Fibroblast of lung (primary cell): ENCODE measurements at regions not wholly inside any gene's neighbourhood (a gene's known extent, or its start where the extent isn't known, plus 50 kb on each side); places are given as distances from the start of the nearest gene placed in this dataset.
"Not testable (repeated sequence)": the region's sequence is repeated elsewhere in the genome, so short reads cannot be mapped to it uniquely, and the experiment has no call there.

ENCODE experiments used
- DNase-seq, 2 donors: peaks; one replicate each; pipeline versions ENCODE4 v3.0.0 to v3.0.0-alpha.2; 2010; ENCODE audit warnings: low read depth in 2 of 2
- H2AFZ ChIP-seq: 2 replicates; pipeline ENCODE4 v1.5.1; 2012; ENCODE audit warnings: low read length, control low read depth, inconsistent platforms
- H3K27ac ChIP-seq: 2 replicates; pipeline ENCODE4 v1.5.1; 2011; ENCODE audit warnings: low read length, control low read depth; ENCODE audit not compliant: insufficient read depth
- H3K27me3 ChIP-seq: 2 replicates; pipeline ENCODE4 v1.5.1; 2011; ENCODE audit warnings: mild to moderate bottlenecking, low read length; ENCODE audit not compliant: control insufficient read depth, insufficient read depth
- H3K36me3 ChIP-seq: 2 replicates; pipeline ENCODE4 v1.5.1; 2011; ENCODE audit warnings: low read length; ENCODE audit not compliant: control insufficient read depth, insufficient read depth
- H3K4me1 ChIP-seq: 2 replicates; pipeline ENCODE4 v1.5.1; 2011; ENCODE audit warnings: low read length; ENCODE audit not compliant: control insufficient read depth, insufficient read depth; ENCODE audit errors: extremely low read depth
- H3K4me2 ChIP-seq: 2 replicates; pipeline ENCODE4 v1.5.1; 2011; ENCODE audit warnings: low read length, control low read depth; ENCODE audit not compliant: insufficient read depth; ENCODE audit errors: extremely low read depth
- H3K4me3 ChIP-seq, 4 experiments: fragments of 200-600 bp in 1 of 4; sonication (generic) in 1 of 4; replicated peaks in 1 of 4; 2 replicates each; pipeline ENCODE4 v1.5.1; 2011 to 2016; ENCODE audit warnings: low read length in 4 of 4, low read depth in 3 of 4, mild to moderate bottlenecking in 3 of 4, control low read depth in 2 of 4, inconsistent platforms in 1 of 4, mixed read lengths in 1 of 4; ENCODE audit not compliant: insufficient read depth in 1 of 4; ENCODE audit errors: control extremely low read depth in 1 of 4
- H3K79me2 ChIP-seq: 2 replicates; pipeline ENCODE4 v1.5.1; 2012; ENCODE audit warnings: mild to moderate bottlenecking, low read length, inconsistent platforms; ENCODE audit not compliant: control insufficient read depth, insufficient read depth
- H3K9ac ChIP-seq: 2 replicates; pipeline ENCODE4 v1.5.1; 2011; ENCODE audit warnings: mild to moderate bottlenecking, low read length, control low read depth; ENCODE audit not compliant: insufficient read depth
- H3K9me3 ChIP-seq: 2 replicates; pipeline ENCODE4 v1.5.1; 2012; ENCODE audit warnings: low read depth, low read length; ENCODE audit not compliant: control insufficient read depth, insufficient read depth
- H4K20me1 ChIP-seq: 2 replicates; pipeline ENCODE4 v1.5.1; 2011; ENCODE audit warnings: low read length; ENCODE audit not compliant: control insufficient read depth, insufficient read depth; ENCODE audit errors: extremely low read depth
- CTCF ChIP-seq, 2 donors: IDR thresholded peaks in 1 of 2; conservative IDR thresholded peaks in 1 of 2; 1 replicate in 1 of 2; 2 replicates in 1 of 2; pipeline ENCODE4 v1.5.1; 2011 to 2012; ENCODE audit warnings: low read length in 2 of 2, control low read depth in 1 of 2, inconsistent platforms in 1 of 2, low read depth in 1 of 2, mild to moderate bottlenecking in 1 of 2
- EZH2 ChIP-seq: IDR thresholded peaks from 2 replicates; pipeline ENCODE4 v1.5.1; 2012; ENCODE audit warnings: low read length, control low read depth, mild to moderate bottlenecking; ENCODE audit errors: missing control alignments

DNA sequence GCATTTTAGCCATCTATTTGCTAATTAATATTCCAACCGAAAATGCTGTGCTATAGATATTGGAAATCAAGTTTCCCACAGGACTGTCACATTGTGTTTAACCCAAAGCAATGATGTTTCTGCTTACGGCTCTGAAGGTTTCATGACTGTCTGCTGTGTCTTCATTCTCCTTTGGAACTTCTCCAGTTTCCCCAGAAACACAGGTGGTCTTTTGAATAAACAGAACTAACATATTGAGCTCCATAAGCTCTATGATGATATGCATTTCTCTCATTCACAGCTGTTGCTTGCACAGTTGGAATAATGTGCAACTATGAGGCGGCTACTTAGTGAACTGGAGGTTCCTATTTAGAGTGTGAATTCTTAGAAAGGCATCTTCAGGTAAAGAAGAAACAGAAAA lies 266.0 kb upstream of the ID4 start:
- no peak overlapping the region for H2AFZ ChIP-seq
- H3K36me3 ChIP-seq: no peaks in the 10 kb centered on the region
- H3K4me2 ChIP-seq: no peak overlapping the region
- no peaks in the 10 kb centered on the region for H4K20me1 ChIP-seq
- H3K27ac ChIP-seq: no peak overlapping the region
- H3K79me2 ChIP-seq: no peaks in the 10 kb centered on the region
- no peak for DNase-seq
- H3K9ac ChIP-seq: no peak overlapping the region
- no peak overlapping the region for H3K4me3 ChIP-seq
- H3K4me1 ChIP-seq: no peaks in the 10 kb centered on the region
- H3K9me3 ChIP-seq: no peaks in the 10 kb centered on the region
- no peaks in the 10 kb centered on the region for H3K27me3 ChIP-seq
- TF ChIP-seq CTCF (conservative IDR thresholded peaks at IDR 0.05 in 1 of 2, IDR thresholded peaks at IDR 0.05 in 1 of 2; ENCODE audit: low read depth in 1 of 2, low read length in 2 of 2): no peak
- no peak for TF ChIP-seq EZH2

DNA sequence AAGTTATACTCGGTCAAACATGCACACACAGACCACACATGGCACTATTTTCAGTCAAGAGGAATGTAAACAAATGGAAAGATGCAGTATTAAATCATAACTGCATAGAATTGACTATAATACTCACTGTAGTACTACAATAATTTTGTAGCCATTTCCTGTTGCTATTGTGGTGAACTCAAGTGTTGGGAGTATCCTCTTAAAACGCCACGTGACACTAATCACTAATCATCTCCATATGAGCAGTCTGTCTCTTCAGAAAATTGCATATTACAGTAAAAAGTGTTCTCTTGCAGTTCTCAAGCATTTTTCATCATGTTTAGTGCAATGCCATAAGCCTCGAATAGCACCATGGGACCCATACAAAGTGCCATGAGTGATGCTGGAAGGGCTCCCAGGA lies 258.7 kb upstream of the ID4 start:
- Histone ChIP-seq H3K4me2 (no peak overlapping the region), H4K20me1 (no peaks in the 10 kb centered on the region), H3K27me3 (no peaks in the 10 kb centered on the region), H3K9me3 (no peaks in the 10 kb centered on the region), H3K36me3 (no peaks in the 10 kb centered on the region), H3K27ac (no peak overlapping the region), H3K9ac (no peak overlapping the region), H2AFZ (no peak overlapping the region), H3K4me1 (no peaks in the 10 kb centered on the region), H3K79me2 (no peaks in the 10 kb centered on the region), H3K4me3 (no peak overlapping the region)
- DNase-seq: peak in 1 of 2 donors; percentile 13
- TF ChIP-seq EZH2: no peak
- no peak for TF ChIP-seq CTCF (conservative IDR thresholded peaks at IDR 0.05 in 1 of 2, IDR thresholded peaks at IDR 0.05 in 1 of 2; ENCODE audit: low read depth in 1 of 2, low read length in 2 of 2)

GRCh38 chr6:19584207-19584606 lies 253.0 kb upstream of the ID4 start:
- H3K36me3 ChIP-seq, H3K79me2 ChIP-seq, H3K9me3 ChIP-seq, H3K4me2 ChIP-seq, H3K27me3 ChIP-seq, DNase-seq, H3K4me1 ChIP-seq, H3K9ac ChIP-seq, H3K4me3 ChIP-seq, H4K20me1 ChIP-seq, H3K27ac ChIP-seq, H2AFZ ChIP-seq: not testable (repeated sequence)
